IMR-90 (cell line): ENCODE measurements at regions not wholly inside any gene's neighbourhood (a gene's known extent, or its start where the extent isn't known, plus 50 kb on each side); places are given as distances from the start of the nearest gene placed in this dataset.

Experiments
- ATAC-seq: fragments of 200-7000 bp; cut with Tn5 transposase; 2 replicates; pipeline ENCODE4 v1.9.1; 2020; ENCODE audit warnings: low read depth, mild to moderate bottlenecking, moderate library complexity
- BruUV-seq: library from RNA; stranded (reverse); fragments of 400-500 nt; replicated peaks from 2 replicates; lab custom pipeline; 2021; lab: Mats Ljungman, UMichigan
- CTCF ChIA-PET: fragments of 300-600 bp; formaldehyde crosslinking; extraction: SDS; loops from one replicate; lab custom pipeline; 2021; ENCODE audit warnings: antibody characterized with exemption; lab: Yijun Ruan, JAX
- POLR2A ChIA-PET: fragments of 300-600 bp; sonication (Branson Sonifier 250); formaldehyde crosslinking; loops from one replicate; lab custom pipeline; 2022; ENCODE audit warnings: antibody characterized with exemption; ENCODE audit not compliant: unreplicated experiment; lab: Charles Lee
- DNase-seq: peaks from one replicate; pipeline ENCODE4 v3.0.0; 2013
- H2AFZ ChIP-seq: replicated peaks from 2 replicates; pipeline ENCODE3; 2013; ENCODE audit warnings: low read length, mild to moderate bottlenecking; ENCODE audit not compliant: poor library complexity
- H2AK5ac ChIP-seq: 2 replicates; pipeline ENCODE4 v1.6.1; 2013; ENCODE audit warnings: low read depth, low read length, inconsistent platforms
- H2AK9ac ChIP-seq: replicated peaks from 2 replicates; pipeline ENCODE3; 2013; ENCODE audit warnings: mild to moderate bottlenecking, low read depth, low read length, moderate library complexity; ENCODE audit not compliant: poor library complexity
- H2BK120ac ChIP-seq: 2 replicates; pipeline ENCODE4 v1.6.1; 2013; ENCODE audit warnings: low read depth, low read length, inconsistent platforms
- H2BK15ac ChIP-seq: 3 replicates; pipeline ENCODE4 v1.6.1; 2013; ENCODE audit warnings: low read depth, low read length, inconsistent platforms
- H2BK20ac ChIP-seq: 2 replicates; pipeline ENCODE4 v1.6.1; 2013; ENCODE audit warnings: low read depth, mild to moderate bottlenecking, inconsistent platforms, low read length, moderate library complexity
- H2BK5ac ChIP-seq: 2 replicates; pipeline ENCODE4 v1.6.1; 2013; ENCODE audit warnings: mild to moderate bottlenecking, low read depth, low read length, inconsistent platforms; ENCODE audit not compliant: poor library complexity, severe bottlenecking
- H3K14ac ChIP-seq: replicated peaks from 2 replicates; pipeline ENCODE4 v1.6.1; 2013; ENCODE audit warnings: low read depth, low read length, inconsistent platforms
- H3K18ac ChIP-seq: 2 replicates; pipeline ENCODE4 v1.6.1; 2013; ENCODE audit warnings: low read depth, low read length, control low read depth
- H3K23ac ChIP-seq: 2 replicates; pipeline ENCODE4 v1.6.1; 2013; ENCODE audit warnings: low read depth, low read length, inconsistent platforms
- H3K27ac ChIP-seq: 2 replicates; pipeline ENCODE4 v1.5.1; 2013; ENCODE audit warnings: mild to moderate bottlenecking, control low read depth, low read length; ENCODE audit not compliant: insufficient read depth
- H3K27me3 ChIP-seq: 2 replicates; pipeline ENCODE4 v1.6.1; 2013; ENCODE audit warnings: low read length; ENCODE audit not compliant: control insufficient read depth, insufficient read depth
- H3K36me3 ChIP-seq: 2 replicates; pipeline ENCODE4 v1.6.1; 2013; ENCODE audit warnings: low read length, mixed read lengths; ENCODE audit not compliant: control insufficient read depth, insufficient read depth
- H3K4ac ChIP-seq: 2 replicates; pipeline ENCODE4 v1.6.1; 2013; ENCODE audit warnings: low read depth, low read length, inconsistent platforms
- H3K4me1 ChIP-seq: 2 replicates; pipeline ENCODE4 v1.6.1; 2013; ENCODE audit warnings: low read length, mixed read lengths; ENCODE audit not compliant: control insufficient read depth, insufficient read depth
- H3K4me2 ChIP-seq: 2 replicates; pipeline ENCODE4 v1.6.1; 2013; ENCODE audit warnings: low read depth, mild to moderate bottlenecking, control low read depth, low read length, moderate library complexity
- H3K4me3 ChIP-seq: 2 replicates; pipeline ENCODE4 v1.5.1; 2013; ENCODE audit warnings: low read depth, mild to moderate bottlenecking, control low read depth, low read length, moderate library complexity; ENCODE audit not compliant: insufficient read depth
- H3K56ac ChIP-seq: 2 replicates; pipeline ENCODE4 v1.6.1; 2013; ENCODE audit warnings: low read length, inconsistent platforms; ENCODE audit not compliant: insufficient read depth; ENCODE audit errors: extremely low read depth
- H3K79me1 ChIP-seq, 2 experiments: 2 replicates each; pipeline ENCODE4 v1.6.1; 2013; ENCODE audit warnings: low read length in 2 of 2, inconsistent platforms in 1 of 2, low read depth in 1 of 2
- H3K9ac ChIP-seq: 2 replicates; pipeline ENCODE4 v1.6.1; 2013; ENCODE audit warnings: low read depth, low read length, control low read depth
- H3K9me1 ChIP-seq: 2 replicates; pipeline ENCODE4 v1.6.1; 2013; ENCODE audit warnings: low read length, inconsistent platforms; ENCODE audit not compliant: insufficient read depth
- H3K9me3 ChIP-seq: 2 replicates; pipeline ENCODE4 v1.6.1; 2013; ENCODE audit warnings: low read length; ENCODE audit not compliant: control insufficient read depth, insufficient read depth
- H4K20me1 ChIP-seq: 2 replicates; pipeline ENCODE4 v1.6.1; 2013; ENCODE audit warnings: low read length, inconsistent platforms; ENCODE audit not compliant: insufficient read depth
- H4K5ac ChIP-seq: 2 replicates; pipeline ENCODE4 v1.6.1; 2013; ENCODE audit warnings: mild to moderate bottlenecking, low read depth, low read length, control low read depth
- H4K8ac ChIP-seq, 2 experiments: 2 replicates each; pipeline ENCODE4 v1.6.1; 2013; ENCODE audit warnings: low read depth in 2 of 2, low read length in 2 of 2, control low read depth in 1 of 2, inconsistent platforms in 1 of 2
- H4K91ac ChIP-seq: 2 replicates; pipeline ENCODE4 v1.6.1; 2013; ENCODE audit warnings: low read depth, low read length, inconsistent platforms; ENCODE audit not compliant: insufficient read depth
- BHLHE40 ChIP-seq: fragments of 150-350 bp; IDR thresholded peaks from 2 replicates; pipeline ENCODE4 v1.6.1; 2016; ENCODE audit warnings: mild to moderate bottlenecking, low read depth, low read length
- NFE2L2 ChIP-seq: fragments of 150-350 bp; IDR thresholded peaks from 2 replicates; pipeline ENCODE4 v1.6.1; 2016; ENCODE audit warnings: low read depth, mild to moderate bottlenecking, low read length
- RCOR1 ChIP-seq: IDR thresholded peaks from 2 replicates; pipeline ENCODE4 v1.6.1; 2012; ENCODE audit warnings: mild to moderate bottlenecking, low read length, improper control_type of control experiment; ENCODE audit not compliant: insufficient replicate concordance
- WGBS, 2 experiments: methylation state at CpG; one replicate each; pipeline versions ENCODE4 v1.1.5 to v1.1.7; 2013; ENCODE audit warnings: missing lambda C conversion rate in 2 of 2; ENCODE audit not compliant: insufficient read length in 1 of 2; ENCODE audit errors: extremely low coverage in 2 of 2; 5-methylcytosine and 5-hydroxymethylcytosine counted together
- dilution Hi-C: fragments of 300-500 bp; cut with HindIII; formaldehyde crosslinking; loops from one replicate; pipeline ENCODE4 v1.14.3; 2018; ENCODE audit warnings: low sequenced_read_pairs; ENCODE audit not compliant: unreplicated experiment
- in situ Hi-C: fragments of 300-500 bp; cut with MboI; formaldehyde crosslinking; loops from 3 replicates; pipeline ENCODE4 v1.14.3; 2019; ENCODE audit warnings: low sequenced_read_pairs, inconsistent platforms, mixed read lengths
- intact Hi-C: fragments of 100-400 bp; cut with micrococcal nuclease; formaldehyde crosslinking; loops from 2 replicates; pipeline ENCODE4 v1.10.0; 2022

GRCh38 chrX:20595928-20596575 lies 329.3 kb upstream of the RPS6KA3 start:
- H2BK15ac ChIP-seq = no peak overlapping the region
- BruUV-seq = no TSS peak
- no peak overlapping the region for H4K91ac ChIP-seq
- H2BK120ac ChIP-seq = no peak overlapping the region
- no peak overlapping the region for H3K9ac ChIP-seq
- H3K4me3 ChIP-seq = no peak overlapping the region
- no peak overlapping the region for H3K18ac ChIP-seq
- H3K56ac ChIP-seq = no peak overlapping the region
- H2AK5ac ChIP-seq = no peak overlapping the region
- no peak overlapping the region for H3K14ac ChIP-seq
- H2AK9ac ChIP-seq = no peak overlapping the region
- no peak overlapping the region for H3K23ac ChIP-seq
- H2BK5ac ChIP-seq = no peak overlapping the region
- no peaks in the 10 kb centered on the region for H3K9me3 ChIP-seq
- dilution Hi-C loops = no loop called here
- H3K4me2 ChIP-seq = no peak overlapping the region
- H4K8ac ChIP-seq = no peak overlapping the region
- H2AFZ ChIP-seq = no peak overlapping the region
- H4K5ac ChIP-seq = no peak overlapping the region
- DNase-seq (no peak), ATAC-seq (no peak)
- no peaks in the 10 kb centered on the region for H3K27me3 ChIP-seq
- H3K4me1 ChIP-seq = no peaks in the 10 kb centered on the region
- intact Hi-C loops = no loop called here
- H3K27ac ChIP-seq = no peak overlapping the region
- in situ Hi-C loops = no loop called here
- POLR2A ChIA-PET = no interaction called here
- no peaks in the 10 kb centered on the region for H3K9me1 ChIP-seq
- no peaks in the 10 kb centered on the region for H4K20me1 ChIP-seq
- TF ChIP-seq NFE2L2 (no peak), RCOR1 (no peak), BHLHE40 (no peak)
- H2BK20ac ChIP-seq = no peak overlapping the region
- H3K36me3 ChIP-seq = no peaks in the 10 kb centered on the region
- CTCF ChIA-PET = no interaction called here
- no peaks in the 10 kb centered on the region for H3K79me1 ChIP-seq
- WGBS, 2 experiments = no CpG with 5 or more reads among the region's 6 CpGs
- H3K4ac ChIP-seq = no peak overlapping the region
